PC-9 (cell line): ENCODE measurements at regions not wholly inside any gene's neighbourhood (a gene's known extent, or its start where the extent isn't known, plus 50 kb on each side); places are given as distances from the start of the nearest gene placed in this dataset.

ENCODE experiments used
- BruUV-seq: library from RNA; stranded (reverse); fragments of 400-500 nt; replicated peaks from 2 replicates; lab custom pipeline; 2021; lab: Mats Ljungman, UMichigan
- CTCF ChIA-PET: fragments of 300-600 bp; sonication (Branson Sonifier 250); formaldehyde crosslinking; loops from one replicate; lab custom pipeline; 2022; ENCODE audit warnings: antibody characterized with exemption; lab: Charles Lee
- POLR2A ChIA-PET: fragments of 300-600 bp; sonication (Branson Sonifier 250); formaldehyde crosslinking; loops from one replicate; lab custom pipeline; 2022; ENCODE audit warnings: antibody characterized with exemption; ENCODE audit not compliant: unreplicated experiment; lab: Charles Lee
- DNase-seq, 2 experiments: peaks; one replicate each; pipeline versions ENCODE4 v3.0.0 to v3.0.0-alpha.2; 2015 to 2022; ENCODE audit warnings: mixed read lengths in 1 of 2
- H2AFZ ChIP-seq: fragments of 200-600 bp; sonication (generic); 2 replicates; pipeline ENCODE4 v1.8.1; 2017; ENCODE audit warnings: antibody characterized with exemption
- H3F3A ChIP-seq: fragments of 200-600 bp; sonication (generic); 2 replicates; pipeline ENCODE4 v1.8.1; 2017; ENCODE audit warnings: antibody characterized with exemption, mild to moderate bottlenecking, low read depth; ENCODE audit not compliant: insufficient read depth
- H3K27ac ChIP-seq: fragments of 200-600 bp; sonication (generic); 2 replicates; pipeline ENCODE4 v1.6.1; 2016; ENCODE audit warnings: mixed run types
- H3K27me3 ChIP-seq: fragments of 200-600 bp; sonication (generic); 2 replicates; pipeline ENCODE4 v1.6.1; 2016; ENCODE audit warnings: low read depth, mixed run types; ENCODE audit not compliant: insufficient read depth
- H3K36me3 ChIP-seq: fragments of 200-600 bp; sonication (generic); 2 replicates; pipeline ENCODE4 v1.6.1; 2016; ENCODE audit warnings: low read depth, mixed run types
- H3K4me1 ChIP-seq: fragments of 200-600 bp; sonication (generic); replicated peaks from 2 replicates; pipeline ENCODE4 v1.6.1; 2016; ENCODE audit warnings: mixed run types; ENCODE audit not compliant: insufficient read depth
- H3K4me2 ChIP-seq: fragments of 200-600 bp; sonication (generic); 2 replicates; pipeline ENCODE4 v1.6.1; 2017; ENCODE audit warnings: mixed run types
- H3K4me3 ChIP-seq: fragments of 200-600 bp; sonication (generic); 2 replicates; pipeline ENCODE4 v1.6.1; 2016; ENCODE audit warnings: mixed run types
- H3K79me2 ChIP-seq: fragments of 200-600 bp; sonication (generic); 2 replicates; pipeline ENCODE4 v1.6.1; 2017; ENCODE audit warnings: low read depth, mixed run types
- H3K9me2 ChIP-seq: fragments of 200-600 bp; sonication (generic); 2 replicates; pipeline ENCODE4 v1.8.1; 2017; ENCODE audit warnings: mild to moderate bottlenecking; ENCODE audit not compliant: insufficient read depth
- H3K9me3 ChIP-seq: fragments of 200-600 bp; sonication (generic); 2 replicates; pipeline ENCODE4 v1.8.1; 2016; ENCODE audit warnings: low read depth; ENCODE audit not compliant: insufficient read depth
- H4K20me1 ChIP-seq: fragments of 200-600 bp; sonication (generic); 2 replicates; pipeline ENCODE4 v1.8.1; 2017; ENCODE audit not compliant: insufficient read depth
- CTCF ChIP-seq: fragments of 200-600 bp; sonication (generic); conservative IDR thresholded peaks from 2 replicates; pipeline ENCODE4 v1.6.1; 2017; ENCODE audit warnings: mixed run types, antibody characterized with exemption, mild to moderate bottlenecking, moderate library complexity
- EZH2 ChIP-seq: fragments of 200-600 bp; sonication (generic); IDR thresholded peaks from 2 replicates; pipeline ENCODE4 v1.8.0; 2017; ENCODE audit warnings: antibody characterized with exemption, low read depth
- intact Hi-C: fragments of 100-400 bp; cut with micrococcal nuclease; formaldehyde crosslinking; loops from one replicate; pipeline ENCODE4 v1.10.0; 2022; ENCODE audit not compliant: unreplicated experiment

GRCh38 chr22:49510718-49511117, 317.0 kb downstream of the BRD1 start:
- POLR2A ChIA-PET = no interaction called here
- TF ChIP-seq EZH2 (no peak), CTCF (no peak)

GRCh38 chr22:49509016-49509415, 318.7 kb downstream of the BRD1 start:
- ChIA-PET POLR2A (no interaction called here), CTCF (no interaction called here)
- TF ChIP-seq EZH2 (no peak), CTCF (no peak)
- no peak overlapping the region for H3K4me2 ChIP-seq
- H3K9me3 ChIP-seq = no peaks in the 10 kb centered on the region; the same call in 1 of the 2 replicates
- no peaks in the 10 kb centered on the region for H3K36me3 ChIP-seq
- H3F3A ChIP-seq = no peaks in the 10 kb centered on the region
- intact Hi-C loops = no loop called here
- H3K27ac ChIP-seq = no peak overlapping the region
- no peaks in the 10 kb centered on the region for H3K9me2 ChIP-seq
- peaks cover 8% of the 10 kb centered on the region for H3K4me1 ChIP-seq
- H3K4me3 ChIP-seq = no peak overlapping the region
- no peak overlapping the region for H2AFZ ChIP-seq
- H3K27me3 ChIP-seq = peaks cover 11% of the 10 kb centered on the region
- no peak for DNase-seq
- BruUV-seq = no TSS peak
- no peaks in the 10 kb centered on the region for H3K79me2 ChIP-seq
- no peaks in the 10 kb centered on the region for H4K20me1 ChIP-seq

More at GRCh38 chr22:49510718-49511117, 317.0 kb downstream of the BRD1 start:
- no peak overlapping the region for H3K4me2 ChIP-seq
- DNase-seq = no peak
- BruUV-seq = no TSS peak
- no peaks in the 10 kb centered on the region for H3F3A ChIP-seq
- CTCF ChIA-PET = no interaction called here
- H3K27me3 ChIP-seq = peaks cover 21% of the 10 kb centered on the region
- no peaks in the 10 kb centered on the region for H4K20me1 ChIP-seq
- H3K4me1 ChIP-seq = no peaks in the 10 kb centered on the region
- intact Hi-C loops = no loop called here
- no peak overlapping the region for H3K4me3 ChIP-seq
- H3K9me3 ChIP-seq = no peaks in the 10 kb centered on the region
- no peaks in the 10 kb centered on the region for H3K9me2 ChIP-seq
- no peak overlapping the region for H3K27ac ChIP-seq
- no peaks in the 10 kb centered on the region for H3K79me2 ChIP-seq
- no peaks in the 10 kb centered on the region for H3K36me3 ChIP-seq
- H2AFZ ChIP-seq = no peak overlapping the region

- H3K36me3 ChIP-seq = no peaks in the 10 kb centered on the region
- ChIA-PET POLR2A (no interaction called here), CTCF (no interaction called here)
- H3F3A ChIP-seq = no peaks in the 10 kb centered on the region
- no peak overlapping the region for H2AFZ ChIP-seq
- DNase-seq = no peak
- no peaks in the 10 kb centered on the region for H3K9me2 ChIP-seq
- H3K27ac ChIP-seq = no peak overlapping the region
- peaks cover 12% of the 10 kb centered on the region for H3K4me1 ChIP-seq
- no peaks in the 10 kb centered on the region for H3K79me2 ChIP-seq
- no peak overlapping the region for H3K4me2 ChIP-seq
- TF ChIP-seq EZH2 (no peak), CTCF (no peak)
- intact Hi-C loops = no loop called here
- no peaks in the 10 kb centered on the region for H4K20me1 ChIP-seq
- no peak overlapping the region for H3K4me3 ChIP-seq
- peaks cover 7% of the 10 kb centered on the region; the same call in 1 of the 2 replicates for H3K27me3 ChIP-seq
- H3K9me3 ChIP-seq = no peaks in the 10 kb centered on the region; the same call in 1 of the 2 replicates
- BruUV-seq = no TSS peak
Measured at GRCh38 chr22:49508561-49508960, 319.1 kb downstream of the BRD1 start.
